ENCODE measurements at regions not wholly inside any gene's neighbourhood (a gene's known extent, or its start where the extent isn't known, plus 50 kb on each side); places are given as distances from the start of the nearest gene placed in this dataset.

GRCh38 chr5:68748101-68748500 is 345.7 kb upstream of the SLC30A5 start:
- H3K4me1 Mint-ChIP-seq, result no peaks in the 10 kb centered on the region
- H3K4me3 Mint-ChIP-seq, result no peak overlapping the region
- no peaks in the 10 kb centered on the region for H3K36me3 ChIP-seq (ENCODE audit: control insufficient read depth, insufficient read depth, low read length)
- H3K9me3 ChIP-seq (ENCODE audit: control insufficient read depth, low read length), result no peaks in the 10 kb centered on the region
- 93 to 100% methylated on average over 3 of the region's 3 CpGs for WGBS, 2 experiments (ENCODE audit: insufficient coverage in 1 of 2, insufficient read length in 1 of 2)
- no peaks in the 10 kb centered on the region for H3K27me3 Mint-ChIP-seq (ENCODE audit: insufficient read depth)
- no peaks in the 10 kb centered on the region for H3K9me3 Mint-ChIP-seq
- no peak for DNase-seq
- no peaks in the 10 kb centered on the region for H3K4me1 ChIP-seq (ENCODE audit: control insufficient read depth, insufficient read depth, low read length)
- no peaks in the 10 kb centered on the region for H3K36me3 Mint-ChIP-seq (ENCODE audit: low read depth)
- no peak overlapping the region for H3K27ac ChIP-seq (ENCODE audit: low read depth, low read length)
- no peak for TF ChIP-seq CTCF (conservative IDR thresholded peaks at IDR 0.05)
- no peak overlapping the region for H3K27ac Mint-ChIP-seq
- H3K27me3 ChIP-seq (ENCODE audit: control insufficient read depth, insufficient read depth, low read length, poor library complexity, severe bottlenecking), result no peaks in the 10 kb centered on the region
- H3K9ac ChIP-seq (ENCODE audit: extremely low read depth, low read length, poor library complexity, severe bottlenecking), result no peak overlapping the region
- H3K4me3 ChIP-seq (ENCODE audit: low read length), result no peak overlapping the region

GRCh38 chr5:68749077-68749476 is 344.7 kb upstream of the SLC30A5 start:
- H3K4me3 Mint-ChIP-seq, result no peak overlapping the region
- H3K9ac ChIP-seq (ENCODE audit: extremely low read depth, low read length, poor library complexity, severe bottlenecking), result no peak overlapping the region
- H3K4me1 ChIP-seq (ENCODE audit: control insufficient read depth, insufficient read depth, low read length), result no peaks in the 10 kb centered on the region
- no peaks in the 10 kb centered on the region for H3K36me3 Mint-ChIP-seq (ENCODE audit: low read depth)
- H3K4me3 ChIP-seq (ENCODE audit: low read length), result no peak overlapping the region
- no peak for TF ChIP-seq CTCF (conservative IDR thresholded peaks at IDR 0.05)
- no peaks in the 10 kb centered on the region for H3K27me3 Mint-ChIP-seq (ENCODE audit: insufficient read depth)
- H3K9me3 ChIP-seq (ENCODE audit: control insufficient read depth, low read length), result no peaks in the 10 kb centered on the region
- H3K36me3 ChIP-seq (ENCODE audit: control insufficient read depth, insufficient read depth, low read length), result no peaks in the 10 kb centered on the region
- no peak overlapping the region for H3K27ac Mint-ChIP-seq
- no peaks in the 10 kb centered on the region for H3K9me3 Mint-ChIP-seq
- H3K4me1 Mint-ChIP-seq, result no peaks in the 10 kb centered on the region
- no peak for DNase-seq
- no peak overlapping the region for H3K27ac ChIP-seq (ENCODE audit: low read depth, low read length)
- 75 to 79% methylated on average over 1 to 2 of the region's 2 CpGs for WGBS, 2 experiments (ENCODE audit: insufficient coverage in 1 of 2, insufficient read length in 1 of 2)
- H3K27me3 ChIP-seq (ENCODE audit: control insufficient read depth, insufficient read depth, low read length, poor library complexity, severe bottlenecking), result no peaks in the 10 kb centered on the region

DNA sequence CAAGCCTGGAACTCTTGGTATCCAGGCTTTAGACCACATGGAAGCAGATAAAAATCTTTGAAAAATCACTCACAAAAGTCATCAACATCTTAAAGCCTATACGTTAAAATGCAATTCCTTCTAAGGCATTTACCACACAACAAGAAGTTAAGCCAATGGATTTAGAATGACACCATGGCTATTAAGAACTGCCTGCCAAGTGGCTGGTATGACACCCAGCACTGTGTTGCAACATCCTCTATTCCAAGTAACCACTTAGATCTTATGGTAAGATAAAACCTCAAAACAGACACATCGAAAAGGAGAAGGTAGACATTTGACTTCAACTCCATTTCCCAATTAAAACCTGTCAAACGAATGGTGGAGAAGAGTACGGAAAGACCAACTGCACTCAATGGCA is 344.2 kb upstream of the SLC30A5 start:
- TF ChIP-seq CTCF (conservative IDR thresholded peaks at IDR 0.05), result no peak
- WGBS, 2 experiments (ENCODE audit: insufficient coverage in 1 of 2, insufficient read length in 1 of 2), result 92 to 100% methylated on average over 1 to 4 of the region's 4 CpGs
- Histone ChIP-seq H3K36me3 (ENCODE audit: control insufficient read depth, insufficient read depth, low read length) (no peaks in the 10 kb centered on the region), H3K27me3 (ENCODE audit: control insufficient read depth, insufficient read depth, low read length, poor library complexity, severe bottlenecking) (no peaks in the 10 kb centered on the region), H3K9ac (ENCODE audit: extremely low read depth, low read length, poor library complexity, severe bottlenecking) (no peak overlapping the region), H3K4me1 (ENCODE audit: control insufficient read depth, insufficient read depth, low read length) (no peaks in the 10 kb centered on the region), H3K9me3 (ENCODE audit: control insufficient read depth, low read length) (no peaks in the 10 kb centered on the region), H3K27ac (ENCODE audit: low read depth, low read length) (no peak overlapping the region), H3K4me3 (ENCODE audit: low read length) (no peak overlapping the region)
- no peaks in the 10 kb centered on the region for H3K4me1 Mint-ChIP-seq
- no peaks in the 10 kb centered on the region for H3K27me3 Mint-ChIP-seq (ENCODE audit: insufficient read depth)
- no peaks in the 10 kb centered on the region for H3K36me3 Mint-ChIP-seq (ENCODE audit: low read depth)
- no peaks in the 10 kb centered on the region for H3K9me3 Mint-ChIP-seq
- H3K4me3 Mint-ChIP-seq, result no peak overlapping the region
- no peak for DNase-seq
- no peak overlapping the region for H3K27ac Mint-ChIP-seq
